WERI-Rb-1 (cell line): ENCODE measurements at regions not wholly inside any gene's neighbourhood (a gene's known extent, or its start where the extent isn't known, plus 50 kb on each side); places are given as distances from the start of the nearest gene placed in this dataset.

Experiments
- DNase-seq: peaks from one replicate; pipeline ENCODE4 v3.0.0-alpha.2; 2020
- H3K27ac ChIP-seq: fragments of 250-450 bp; sonication (Bioruptor Pico); 2 replicates; pipeline ENCODE4 v1.5.1; 2020; ENCODE audit warnings: mild to moderate bottlenecking, moderate library complexity
- H3K27me3 ChIP-seq: fragments of 250-450 bp; sonication (Bioruptor Pico); 2 replicates; pipeline ENCODE4 v1.5.1; 2021; ENCODE audit warnings: mild to moderate bottlenecking, low read depth, moderate library complexity; ENCODE audit not compliant: insufficient read depth, severe bottlenecking
- H3K36me3 ChIP-seq: fragments of 250-450 bp; sonication (Bioruptor Pico); 2 replicates; pipeline ENCODE4 v1.5.1; 2020; ENCODE audit warnings: mild to moderate bottlenecking, moderate library complexity
- H3K4me3 ChIP-seq: 2 replicates; pipeline ENCODE4 v1.5.1; 2011; ENCODE audit warnings: low read depth, mild to moderate bottlenecking, control low read depth, low read length
- H3K9me3 ChIP-seq: fragments of 250-450 bp; sonication (Bioruptor Pico); 2 replicates; pipeline ENCODE4 v1.5.1; 2021; ENCODE audit warnings: mild to moderate bottlenecking, moderate library complexity; ENCODE audit not compliant: severe bottlenecking
- CTCF ChIP-seq: IDR thresholded peaks from 2 replicates; pipeline ENCODE4 v1.5.1; 2011; ENCODE audit warnings: low read depth, mild to moderate bottlenecking, control low read depth, inconsistent platforms, low read length

GRCh38 chr5:124279146-124279876 lies 467.1 kb downstream of the ZNF608 start:
- no peak for TF ChIP-seq CTCF
- no peaks in the 10 kb centered on the region for H3K36me3 ChIP-seq
- no peak for DNase-seq
- no peak overlapping the region for H3K4me3 ChIP-seq
- no peaks in the 10 kb centered on the region for H3K27me3 ChIP-seq
- H3K27ac ChIP-seq = no peak overlapping the region
- H3K9me3 ChIP-seq = no peaks in the 10 kb centered on the region

GRCh38 chr5:124278636-124279035 lies 467.8 kb downstream of the ZNF608 start:
- H3K36me3 ChIP-seq = no peaks in the 10 kb centered on the region
- H3K9me3 ChIP-seq = no peaks in the 10 kb centered on the region
- no peaks in the 10 kb centered on the region for H3K27me3 ChIP-seq
- no peak for DNase-seq
- no peak overlapping the region for H3K4me3 ChIP-seq
- no peak for TF ChIP-seq CTCF
- H3K27ac ChIP-seq = no peak overlapping the region

GRCh38 chr5:124277767-124278545 lies 468.5 kb downstream of the ZNF608 start:
- no peaks in the 10 kb centered on the region for H3K9me3 ChIP-seq
- no peak for DNase-seq
- H3K27ac ChIP-seq = no peak overlapping the region
- H3K36me3 ChIP-seq = no peaks in the 10 kb centered on the region
- H3K27me3 ChIP-seq = no peaks in the 10 kb centered on the region
- no peak for TF ChIP-seq CTCF
- no peak overlapping the region for H3K4me3 ChIP-seq

GRCh38 chr5:124276166-124276565 lies 470.3 kb downstream of the ZNF608 start:
- DNase-seq = no peak
- H3K27ac ChIP-seq = no peak overlapping the region

GRCh38 chr5:124274949-124275348 lies 471.5 kb downstream of the ZNF608 start:
- no peak for TF ChIP-seq CTCF
- Histone ChIP-seq H3K9me3 (no peaks in the 10 kb centered on the region), H3K27me3 (no peaks in the 10 kb centered on the region), H3K27ac (no peak overlapping the region), H3K4me3 (no peak overlapping the region), H3K36me3 (no peaks in the 10 kb centered on the region)
- no peak for DNase-seq

More at GRCh38 chr5:124276166-124276565, 470.3 kb downstream of the ZNF608 start:
- Histone ChIP-seq H3K36me3 (no peaks in the 10 kb centered on the region), H3K9me3 (no peaks in the 10 kb centered on the region), H3K27me3 (no peaks in the 10 kb centered on the region), H3K4me3 (no peak overlapping the region)
- no peak for TF ChIP-seq CTCF
